ENCODE measurements at regions not wholly inside any gene's neighbourhood (a gene's known extent, or its start where the extent isn't known, plus 50 kb on each side); places are given as distances from the start of the nearest gene placed in this dataset.

DNA sequence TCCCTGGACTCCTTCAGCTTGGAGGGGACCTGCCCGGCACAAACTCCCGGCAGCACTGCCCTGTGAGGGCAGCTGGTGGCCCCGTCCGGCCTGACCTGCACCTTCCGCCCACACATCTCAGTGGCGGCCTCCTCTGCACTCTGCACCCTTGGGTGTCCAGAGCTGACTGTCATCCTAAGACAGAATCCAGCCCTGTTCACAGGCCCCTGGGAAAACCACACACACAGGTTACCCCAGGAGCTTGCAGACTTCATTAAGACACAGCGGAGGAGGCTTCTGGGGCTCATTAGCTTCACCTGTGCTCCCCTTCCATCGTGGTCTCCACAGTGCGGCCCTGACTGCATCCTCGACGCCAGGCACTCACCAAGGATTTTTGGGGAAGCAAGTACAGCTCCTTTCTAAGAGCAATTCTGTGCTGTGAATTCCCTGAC is 51.5 kb upstream of the SHH start:
- Mint-ChIP-seq H3K4me3 (no peak overlapping the region), H3K9me3 (no peaks in the 10 kb centered on the region), H3K27ac (no peak overlapping the region), H3K4me1 (no peaks in the 10 kb centered on the region), H3K27me3 (peaks cover 16% of the 10 kb centered on the region), H3K36me3 (no peaks in the 10 kb centered on the region)
- no peak for DNase-seq
- CTCF ChIA-PET = no interaction called here

DNA sequence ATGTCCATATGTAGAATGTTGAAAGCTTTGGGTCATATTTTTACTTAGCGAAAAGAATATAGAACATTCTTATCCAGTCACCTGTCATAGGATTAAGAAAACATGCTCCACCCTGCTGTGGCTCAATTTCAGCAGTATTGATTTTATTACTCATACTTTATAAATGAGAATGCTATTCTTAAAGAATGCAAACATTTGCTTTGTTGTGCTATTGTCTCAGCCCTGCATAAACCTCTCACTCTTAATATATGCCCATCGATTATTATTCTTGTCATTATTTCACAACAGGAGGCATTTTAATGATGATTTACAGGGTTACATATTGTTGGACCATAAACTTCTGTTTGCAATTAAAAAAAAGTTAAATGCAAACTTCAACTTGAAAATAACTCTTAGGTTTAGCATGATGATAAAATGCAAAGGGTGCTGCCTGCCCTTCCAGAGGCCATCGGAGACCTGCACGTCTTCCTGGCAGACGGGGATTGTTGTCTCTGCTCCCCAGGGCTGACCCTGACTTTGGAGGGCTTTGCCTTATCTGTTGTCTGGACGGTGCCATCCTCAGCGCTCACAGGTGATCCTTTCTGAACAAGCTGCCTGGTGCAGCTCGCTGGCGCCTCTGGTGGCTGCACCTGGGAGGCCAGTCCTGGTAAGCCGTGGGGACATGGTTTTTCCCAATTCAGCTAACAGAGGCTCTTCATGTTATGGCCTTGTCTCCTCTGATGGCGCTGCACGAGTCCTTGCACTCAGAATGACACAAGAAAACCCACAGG is 50.0 kb upstream of the SHH start:
- CTCF ChIA-PET = no interaction called here

More for the DNA sequence above, 50.0 kb upstream of the SHH start:
- Mint-ChIP-seq H3K4me1 (no peaks in the 10 kb centered on the region), H3K36me3 (no peaks in the 10 kb centered on the region), H3K27ac (no peak overlapping the region), H3K27me3 (peaks cover 16% of the 10 kb centered on the region), H3K9me3 (no peaks in the 10 kb centered on the region), H3K4me3 (no peak overlapping the region)
- DNase-seq = no peak

All from activated naive CD4-positive, alpha-beta T cell treated with anti-CD3 and anti-CD28 coated beads, Interleukin-2, amount 10 ng/mL, durations not matched to agents 7 days and 5 days (primary cell).